Endothelial cell of umbilical vein (primary cell): ENCODE measurements at regions not wholly inside any gene's neighbourhood (a gene's known extent, or its start where the extent isn't known, plus 50 kb on each side); places are given as distances from the start of the nearest gene placed in this dataset.

Experiments used
- EZH2 ChIP-seq: IDR thresholded peaks from 2 replicates; pipeline ENCODE4 v1.6.1; 2012; ENCODE audit warnings: borderline replicate concordance, low read depth, mild to moderate bottlenecking, moderate library complexity, low read length, inconsistent platforms; ENCODE audit not compliant: severe bottlenecking
- FOS ChIP-seq: IDR thresholded peaks from 2 replicates; pipeline ENCODE4 v1.6.1; 2011; ENCODE audit warnings: mild to moderate bottlenecking, low read length, moderate library complexity, borderline replicate concordance; ENCODE audit not compliant: insufficient read depth
- GATA2 ChIP-seq: IDR thresholded peaks from 2 replicates; pipeline ENCODE4 v1.7.0; 2011; ENCODE audit warnings: low read depth, mild to moderate bottlenecking, moderate library complexity, mixed read lengths, low read length; ENCODE audit not compliant: insufficient read length, insufficient read depth
- POLR2A ChIP-seq: IDR thresholded peaks from 2 replicates; pipeline ENCODE4 v1.6.1; 2012; ENCODE audit warnings: low read depth, mild to moderate bottlenecking, control low read depth, low read length
- TF ChIP-seq, protein P1 (sequence below), 2 donors: IDR thresholded peaks; 1 replicate in 1 of 2; 2 replicates in 1 of 2; pipeline ENCODE4 v1.5.1; 2011; ENCODE audit warnings: low read length in 2 of 2, mild to moderate bottlenecking in 2 of 2, moderate library complexity in 2 of 2, control low read depth in 1 of 2, inconsistent platforms in 1 of 2, low read depth in 1 of 2; ENCODE audit not compliant: insufficient read depth in 1 of 2; ENCODE audit errors: extremely low read depth in 1 of 2

GRCh38 chr6:14659841-14660240 lies 542.3 kb downstream of the CD83 start:
- no peak for TF ChIP-seq POLR2A
- TF ChIP-seq, protein P1, sequence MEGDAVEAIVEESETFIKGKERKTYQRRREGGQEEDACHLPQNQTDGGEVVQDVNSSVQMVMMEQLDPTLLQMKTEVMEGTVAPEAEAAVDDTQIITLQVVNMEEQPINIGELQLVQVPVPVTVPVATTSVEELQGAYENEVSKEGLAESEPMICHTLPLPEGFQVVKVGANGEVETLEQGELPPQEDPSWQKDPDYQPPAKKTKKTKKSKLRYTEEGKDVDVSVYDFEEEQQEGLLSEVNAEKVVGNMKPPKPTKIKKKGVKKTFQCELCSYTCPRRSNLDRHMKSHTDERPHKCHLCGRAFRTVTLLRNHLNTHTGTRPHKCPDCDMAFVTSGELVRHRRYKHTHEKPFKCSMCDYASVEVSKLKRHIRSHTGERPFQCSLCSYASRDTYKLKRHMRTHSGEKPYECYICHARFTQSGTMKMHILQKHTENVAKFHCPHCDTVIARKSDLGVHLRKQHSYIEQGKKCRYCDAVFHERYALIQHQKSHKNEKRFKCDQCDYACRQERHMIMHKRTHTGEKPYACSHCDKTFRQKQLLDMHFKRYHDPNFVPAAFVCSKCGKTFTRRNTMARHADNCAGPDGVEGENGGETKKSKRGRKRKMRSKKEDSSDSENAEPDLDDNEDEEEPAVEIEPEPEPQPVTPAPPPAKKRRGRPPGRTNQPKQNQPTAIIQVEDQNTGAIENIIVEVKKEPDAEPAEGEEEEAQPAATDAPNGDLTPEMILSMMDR (IDR thresholded peaks at IDR 0.05; ENCODE audit: extremely low read depth in 1 of 2, insufficient read depth in 1 of 2, low read depth in 1 of 2, low read length in 2 of 2): no peak
- TF ChIP-seq EZH2: no peak
- TF ChIP-seq GATA2: no peak
- TF ChIP-seq FOS: no peak
